Activated CD4-positive, alpha-beta T cell treated with anti-CD3 and anti-CD28 coated beads, Interleukin-10, Interleukin-2, amounts not matched to agents 100 ng/mL and 50 ng/mL, durations not matched to agents 16 hours and 8 hours (primary cell): ENCODE measurements at regions not wholly inside any gene's neighbourhood (a gene's known extent, or its start where the extent isn't known, plus 50 kb on each side); places are given as distances from the start of the nearest gene placed in this dataset.
"Not testable (repeated sequence)": the region's sequence is repeated elsewhere in the genome, so short reads cannot be mapped to it uniquely, and the experiment has no call there.

Experiments used
- DNase-seq: peaks from one replicate; pipeline ENCODE4 v3.0.0-alpha.2; 2020

DNA sequence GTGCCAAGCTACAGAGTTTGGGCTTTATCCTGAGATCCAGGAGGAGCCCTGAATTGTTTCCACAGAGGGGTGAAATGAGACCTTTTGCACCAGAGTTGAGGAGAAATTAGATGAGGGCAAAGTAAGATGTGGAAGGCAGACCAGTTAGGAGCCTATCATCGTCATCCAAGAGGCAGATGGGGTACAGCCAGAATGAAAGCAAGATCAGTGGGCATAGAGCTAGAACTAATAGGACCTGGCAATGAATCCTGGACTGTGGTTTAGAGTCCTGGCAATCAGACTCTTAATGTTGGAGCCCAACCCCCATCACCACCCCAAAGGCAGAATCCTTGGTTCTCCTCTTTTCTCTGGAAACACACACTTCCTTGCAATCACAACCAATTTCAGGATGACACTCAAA, 166.6 kb upstream of the HMGA2 start:
- DNase-seq = no peak

DNA sequence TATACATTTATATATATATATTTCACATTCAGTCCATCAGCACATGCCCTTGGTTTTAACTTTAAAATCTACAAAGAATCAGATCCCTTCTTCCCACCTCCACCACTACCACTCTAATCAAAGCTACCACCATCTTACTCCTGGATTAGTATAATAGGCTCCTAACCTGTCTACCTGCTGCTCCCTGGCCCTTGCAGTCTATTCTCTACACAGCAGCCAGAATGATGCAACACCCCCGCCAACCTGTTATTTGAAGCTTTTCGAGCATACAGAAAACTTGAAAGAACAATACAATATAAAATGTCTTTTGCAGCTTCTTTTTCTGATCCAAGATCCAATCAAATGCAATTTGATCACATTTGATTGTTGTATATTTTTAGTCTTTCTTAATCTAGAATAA, 165.9 kb upstream of the HMGA2 start:
- DNase-seq = no peak

- no peak for DNase-seq
Measured at GRCh38 chr12:65659681-65660080, 164.6 kb upstream of the HMGA2 start.

DNA sequence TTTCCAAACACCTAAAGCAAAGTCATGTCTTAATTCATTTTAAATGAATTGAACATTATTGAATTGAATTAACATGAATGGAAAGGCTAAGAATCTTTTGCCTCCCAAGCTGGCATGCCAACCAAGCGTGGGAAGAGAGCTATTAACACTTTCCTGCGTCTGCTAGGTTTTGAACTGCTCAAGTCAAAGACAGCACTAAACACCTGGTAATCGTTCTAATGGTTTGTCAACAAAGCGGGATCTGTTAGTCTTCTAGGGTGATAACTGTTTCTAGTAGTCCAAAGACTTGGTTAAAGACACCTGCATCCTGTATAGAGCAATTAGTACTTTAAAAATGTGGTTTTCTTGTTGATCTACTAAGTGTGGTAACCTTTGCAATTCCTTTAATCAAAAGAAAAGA, 164.2 kb upstream of the HMGA2 start:
- DNase-seq = no peak

DNA sequence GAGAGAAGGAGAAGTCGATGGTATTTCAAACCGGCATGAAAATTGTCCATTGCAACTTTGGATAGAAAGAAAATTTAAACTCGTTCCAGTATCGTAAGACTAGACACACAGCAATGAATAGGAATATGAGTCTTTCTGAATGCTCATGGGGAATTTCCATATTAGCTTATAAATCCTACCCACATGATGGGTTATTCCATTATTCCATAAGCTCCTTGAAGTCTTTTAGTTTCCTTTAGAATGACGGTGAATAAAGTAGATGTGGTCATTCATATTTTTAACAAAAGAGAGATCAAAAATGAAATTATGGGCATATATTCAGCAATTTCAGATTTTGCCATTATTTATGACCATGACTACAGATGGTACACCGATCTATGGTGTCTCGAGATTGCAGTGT, 163.4 kb upstream of the HMGA2 start:
- DNase-seq = no peak

DNA sequence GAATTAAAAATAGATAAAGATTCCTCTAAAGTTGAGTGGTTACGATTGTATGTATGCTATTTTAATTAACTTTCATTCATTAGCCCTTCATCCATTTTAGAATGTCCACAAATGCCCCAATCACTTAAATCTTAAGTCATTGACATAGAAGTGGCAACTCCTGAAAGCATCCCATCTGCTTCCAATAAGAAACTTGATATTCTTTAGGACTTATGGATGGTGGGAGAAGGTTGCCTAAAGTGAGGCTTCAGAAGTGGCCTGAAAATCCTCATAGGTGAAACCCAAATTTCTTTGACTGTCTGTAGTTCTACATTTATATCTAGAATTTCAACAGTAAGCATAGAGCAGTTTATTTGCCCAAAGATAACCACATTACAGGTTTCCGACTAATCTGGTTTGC, 161.7 kb upstream of the HMGA2 start:
- no peak for DNase-seq

- no peak for DNase-seq
Measured at GRCh38 chr12:65663097-65663496, 161.2 kb upstream of the HMGA2 start.

DNA sequence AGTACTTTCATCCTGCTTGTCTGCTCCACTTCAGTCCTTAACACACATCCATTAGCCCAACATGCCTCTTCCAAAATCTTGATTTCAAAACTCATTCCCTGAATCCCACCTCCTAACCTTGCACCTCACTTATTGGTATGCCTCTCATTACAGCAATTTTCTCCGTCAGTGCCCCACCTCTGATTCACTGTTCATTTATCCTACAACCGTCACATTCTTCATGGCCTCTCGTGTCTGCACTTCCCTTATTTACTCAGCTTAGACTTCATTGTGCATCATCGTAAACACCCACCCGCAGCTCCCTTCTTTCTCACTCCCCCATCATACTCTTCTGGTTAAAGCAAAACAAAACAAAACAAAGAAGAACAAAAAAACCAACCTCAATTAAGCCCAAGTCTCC, 160.6 kb upstream of the HMGA2 start:
- DNase-seq = no peak

GRCh38 chr12:65664715-65665250, 159.5 kb upstream of the HMGA2 start:
- DNase-seq = no peak

DNA sequence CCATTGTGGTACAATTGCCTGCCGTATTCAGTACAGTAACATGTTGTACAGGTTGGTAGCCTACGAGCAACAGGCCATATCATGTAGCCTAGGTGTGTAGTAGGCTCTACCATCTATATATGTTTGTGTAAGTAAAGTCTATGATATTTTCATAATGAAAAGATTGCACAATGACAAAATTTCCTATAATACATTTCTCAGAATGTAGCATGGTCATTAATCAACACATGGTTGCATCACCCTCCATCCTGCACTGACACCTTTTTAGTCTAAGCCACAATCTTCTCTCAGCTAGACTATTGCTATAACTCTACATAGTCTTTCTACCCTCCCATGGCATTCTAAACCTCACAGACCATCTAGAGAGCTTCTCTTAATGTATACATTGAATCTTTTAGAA, 158.5 kb upstream of the HMGA2 start:
- peak; percentile 40 for DNase-seq

DNA sequence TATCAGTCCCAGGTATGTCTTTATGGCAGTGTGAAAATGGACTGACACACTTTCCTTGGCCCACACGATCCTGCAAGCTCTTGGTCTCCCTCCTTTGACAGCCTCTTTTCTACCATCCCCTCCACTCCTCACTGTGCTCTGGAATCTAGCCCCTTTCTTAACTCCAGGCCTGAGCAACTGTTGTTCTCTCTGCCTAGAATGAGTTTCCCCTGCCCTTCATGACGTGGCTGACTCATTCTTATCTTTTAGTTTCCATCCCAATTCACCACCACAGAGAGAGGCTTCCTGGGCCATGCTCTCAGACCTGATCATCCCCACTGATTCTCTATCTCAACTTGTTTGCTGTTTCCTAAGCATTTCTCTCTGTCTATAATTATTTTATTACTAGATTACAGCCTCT, 157.4 kb upstream of the HMGA2 start:
- DNase-seq = peak; percentile 78

- no peak for DNase-seq
Measured at GRCh38 chr12:65667932-65668331, 156.4 kb upstream of the HMGA2 start.

GRCh38 chr12:65668981-65669695, 155.1 kb upstream of the HMGA2 start:
- DNase-seq = no peak

DNA sequence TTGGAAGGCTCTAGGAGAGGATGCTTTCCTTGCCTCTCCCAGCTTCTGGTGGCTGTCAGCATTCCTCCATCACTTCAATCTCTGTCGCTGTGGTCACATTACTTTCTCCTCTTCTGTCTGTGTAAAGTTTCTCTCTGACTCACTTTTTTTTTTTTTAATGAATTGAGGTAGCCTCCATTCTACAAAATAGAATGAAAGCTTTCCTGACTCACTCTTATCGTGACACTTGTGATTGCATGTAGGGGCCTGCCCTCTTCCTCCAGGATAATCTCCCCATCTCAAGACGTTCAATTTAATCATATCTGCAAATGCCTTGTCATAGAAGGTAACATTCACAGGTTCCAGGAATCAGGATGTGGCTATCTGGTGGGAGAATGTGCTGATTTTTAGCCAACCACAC, 153.5 kb upstream of the HMGA2 start:
- peak; percentile 35 for DNase-seq

- no peak for DNase-seq
Measured at GRCh38 chr12:65672441-65672840, 151.8 kb upstream of the HMGA2 start.

- no peak for DNase-seq
Measured at GRCh38 chr12:65673156-65673690, 151.1 kb upstream of the HMGA2 start.

DNA sequence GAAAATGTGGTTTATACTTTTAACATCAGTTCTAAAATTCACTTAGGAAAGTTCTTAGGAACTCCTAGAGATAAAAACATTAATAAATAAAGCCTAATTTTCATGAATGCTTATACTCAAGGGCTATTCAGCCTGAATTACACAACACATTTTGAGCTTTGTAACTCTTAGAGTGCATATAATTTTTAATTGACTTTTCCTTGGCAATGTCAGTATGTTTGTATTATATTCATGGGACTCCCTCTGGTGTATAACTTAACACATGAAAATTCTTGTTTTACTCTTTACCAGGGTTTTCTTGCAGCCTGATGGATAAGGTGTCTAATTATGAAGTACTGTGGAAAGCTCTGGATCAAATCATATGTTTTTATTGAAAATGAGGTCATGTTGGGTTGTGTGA, 150.6 kb upstream of the HMGA2 start:
- no peak for DNase-seq

DNA sequence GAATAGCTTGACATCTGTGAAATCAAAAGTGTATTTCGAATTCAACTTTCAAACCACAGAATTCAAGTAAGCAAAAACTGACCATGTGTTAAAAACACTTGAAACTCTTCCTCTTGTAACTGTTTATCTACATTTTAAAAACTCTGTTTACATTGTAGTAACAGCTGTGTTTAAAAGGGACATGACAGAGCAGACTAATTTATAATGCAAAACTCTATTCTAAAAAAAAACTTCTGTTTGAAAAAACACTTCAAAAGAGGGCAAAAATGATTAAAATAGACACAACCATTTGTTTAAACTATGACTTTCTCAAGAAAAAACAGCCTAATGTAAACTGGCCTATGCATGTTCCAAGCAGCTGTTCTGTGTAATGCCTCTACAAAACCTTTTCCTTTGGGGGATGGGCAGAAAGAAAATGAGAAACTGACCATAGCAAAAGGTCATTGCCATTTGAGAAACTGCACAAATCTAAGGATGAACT, 149.1 kb upstream of the HMGA2 start:
- no peak for DNase-seq

GRCh38 chr12:65678172-65678571, 146.1 kb upstream of the HMGA2 start:
- not testable (repeated sequence) for DNase-seq

- no peak for DNase-seq
Measured at GRCh38 chr12:65681226-65681625, 143.1 kb upstream of the HMGA2 start.

GRCh38 chr12:65682112-65682511, 142.2 kb upstream of the HMGA2 start:
- no peak for DNase-seq

- DNase-seq = no peak
Measured at GRCh38 chr12:65684906-65685305, 139.4 kb upstream of the HMGA2 start.

DNA sequence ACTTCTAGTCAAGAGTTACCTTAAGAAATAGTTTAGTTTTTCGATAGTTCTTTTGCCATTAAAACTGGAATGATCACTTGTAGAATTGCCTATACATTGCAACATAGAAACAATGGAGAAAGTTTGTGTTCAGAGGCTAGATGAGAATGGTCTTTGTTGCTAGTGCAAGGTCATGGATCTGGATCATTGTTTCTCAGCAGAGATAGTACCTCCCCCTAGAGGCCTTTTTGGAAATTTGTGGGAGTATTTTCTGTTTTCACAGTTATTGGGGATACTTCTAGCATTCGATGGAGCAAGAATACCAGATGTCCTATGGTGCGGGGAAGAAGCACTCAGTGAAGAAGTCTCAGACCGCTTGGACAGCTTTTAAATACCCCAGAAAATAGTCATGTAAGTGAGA, 138.8 kb upstream of the HMGA2 start:
- peak; percentile 16 for DNase-seq

DNA sequence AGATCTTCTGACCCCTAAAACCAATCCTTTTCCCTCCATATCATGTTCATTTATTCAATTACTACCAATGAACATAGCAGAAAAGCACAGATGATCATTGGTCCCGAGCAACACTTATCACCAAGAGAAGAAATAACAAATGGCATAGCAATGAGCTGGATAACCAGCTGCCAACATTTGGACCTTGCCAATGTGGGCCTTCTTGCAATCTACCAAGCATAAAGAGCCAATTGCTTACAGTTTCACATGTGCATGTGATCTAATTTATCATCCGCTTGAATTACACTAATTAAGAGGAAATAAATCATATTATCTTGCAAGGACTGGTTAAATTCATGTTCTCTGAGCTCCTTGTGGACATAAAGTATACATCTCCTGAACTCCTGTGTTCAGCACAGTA, 134.8 kb upstream of the HMGA2 start:
- no peak for DNase-seq

- no peak for DNase-seq
Measured at GRCh38 chr12:65690477-65690876, 133.8 kb upstream of the HMGA2 start.
